Uterus (tissue), 3 donors: ENCODE measurements at regions not wholly inside any gene's neighbourhood (a gene's known extent, or its start where the extent isn't known, plus 50 kb on each side); places are given as distances from the start of the nearest gene placed in this dataset.

Experiments used
- DNase-seq, 2 donors: peaks; one replicate each; pipeline ENCODE4 v3.0.0-alpha.2; 2019 to 2020
- H3K27ac ChIP-seq, 2 donors: fragments of 200-600 bp; sonication (generic); 1 replicate in 1 of 2; 2 replicates in 1 of 2; pipeline ENCODE4 v1.5.1; 2016 to 2018
- H3K27me3 ChIP-seq, 2 donors: fragments of 200-600 bp; sonication (generic); one replicate each; pipeline ENCODE4 v1.5.1; 2018 to 2019; ENCODE audit warnings: control low read depth in 1 of 2
- H3K36me3 ChIP-seq, 2 donors: fragments of 200-600 bp; sonication (generic); one replicate each; pipeline ENCODE4 v1.5.1; 2019; ENCODE audit warnings: control low read depth in 1 of 2
- H3K4me1 ChIP-seq, 2 donors: fragments of 200-600 bp; sonication (generic); one replicate each; pipeline ENCODE4 v1.5.1; 2018 to 2019; ENCODE audit warnings: control low read depth in 1 of 2
- H3K4me3 ChIP-seq, 2 donors: fragments of 200-600 bp; sonication (generic); 1 replicate in 1 of 2; 2 replicates in 1 of 2; pipeline ENCODE4 v1.5.1; 2018 to 2019; ENCODE audit warnings: mild to moderate bottlenecking in 1 of 2
- H3K9me3 ChIP-seq, 2 donors: fragments of 200-600 bp; sonication (generic); one replicate each; pipeline ENCODE4 v1.5.1; 2019; ENCODE audit warnings: control low read depth in 1 of 2
- POLR2A ChIP-seq, 2 donors: fragments of 450-650 bp; IDR thresholded peaks; one replicate each; pipeline ENCODE4 v1.6.1; 2016; ENCODE audit warnings: antibody characterized with exemption in 2 of 2, mild to moderate bottlenecking in 1 of 2, moderate library complexity in 1 of 2
- intact Hi-C: fragments of 100-400 bp; cut with DNase I; formaldehyde crosslinking; loops from one replicate; pipeline ENCODE4 v1.15.1; 2023; ENCODE audit warnings: low total_unique reads
- TF ChIP-seq, protein P1 (sequence below), 4 experiments: fragments of 200-600 bp in 2 of 4; fragments of 450-650 bp in 2 of 4; sonication (generic) in 2 of 4; IDR thresholded peaks; one replicate each; pipeline ENCODE4 v1.5.1; 2016 to 2019; ENCODE audit warnings: antibody characterized with exemption in 4 of 4, mild to moderate bottlenecking in 2 of 4, moderate library complexity in 1 of 4
- donor health status: DM: yes; HTN: yes; CAD: no.

DNA sequence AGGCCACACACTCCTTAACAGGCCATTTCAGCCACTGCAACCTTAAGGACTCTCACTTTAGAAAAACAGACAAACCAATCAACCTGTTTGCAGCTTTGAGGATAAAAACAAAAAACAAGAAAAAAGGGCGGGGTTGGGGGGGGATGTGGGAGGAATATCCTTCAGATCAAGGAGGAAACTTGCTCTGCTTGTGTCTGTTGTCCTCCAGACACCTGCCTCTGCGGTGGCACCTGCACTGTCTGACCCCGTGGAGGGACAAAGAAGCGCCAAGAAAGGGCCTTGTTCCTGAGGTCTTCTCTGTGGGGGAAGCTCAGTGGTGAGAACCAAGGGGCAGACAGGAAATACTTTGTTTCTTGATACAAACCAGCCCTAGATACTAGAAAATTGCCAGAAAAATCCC, 70.5 kb downstream of the POLR2M start:
- Histone ChIP-seq H3K27ac (no peak overlapping the region), H3K4me1 (no peaks in the 10 kb centered on the region), H3K36me3 (no peaks in the 10 kb centered on the region), H3K27me3 (no peaks in the 10 kb centered on the region), H3K9me3 (no peaks in the 10 kb centered on the region), H3K4me3 (no peak overlapping the region)
- no peak for TF ChIP-seq POLR2A (IDR thresholded peaks at IDR 0.05)
- TF ChIP-seq, protein P1, sequence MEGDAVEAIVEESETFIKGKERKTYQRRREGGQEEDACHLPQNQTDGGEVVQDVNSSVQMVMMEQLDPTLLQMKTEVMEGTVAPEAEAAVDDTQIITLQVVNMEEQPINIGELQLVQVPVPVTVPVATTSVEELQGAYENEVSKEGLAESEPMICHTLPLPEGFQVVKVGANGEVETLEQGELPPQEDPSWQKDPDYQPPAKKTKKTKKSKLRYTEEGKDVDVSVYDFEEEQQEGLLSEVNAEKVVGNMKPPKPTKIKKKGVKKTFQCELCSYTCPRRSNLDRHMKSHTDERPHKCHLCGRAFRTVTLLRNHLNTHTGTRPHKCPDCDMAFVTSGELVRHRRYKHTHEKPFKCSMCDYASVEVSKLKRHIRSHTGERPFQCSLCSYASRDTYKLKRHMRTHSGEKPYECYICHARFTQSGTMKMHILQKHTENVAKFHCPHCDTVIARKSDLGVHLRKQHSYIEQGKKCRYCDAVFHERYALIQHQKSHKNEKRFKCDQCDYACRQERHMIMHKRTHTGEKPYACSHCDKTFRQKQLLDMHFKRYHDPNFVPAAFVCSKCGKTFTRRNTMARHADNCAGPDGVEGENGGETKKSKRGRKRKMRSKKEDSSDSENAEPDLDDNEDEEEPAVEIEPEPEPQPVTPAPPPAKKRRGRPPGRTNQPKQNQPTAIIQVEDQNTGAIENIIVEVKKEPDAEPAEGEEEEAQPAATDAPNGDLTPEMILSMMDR (IDR thresholded peaks at IDR 0.05), result no peak
- intact Hi-C loops, result no loop called here
- DNase-seq, result no peak

DNA sequence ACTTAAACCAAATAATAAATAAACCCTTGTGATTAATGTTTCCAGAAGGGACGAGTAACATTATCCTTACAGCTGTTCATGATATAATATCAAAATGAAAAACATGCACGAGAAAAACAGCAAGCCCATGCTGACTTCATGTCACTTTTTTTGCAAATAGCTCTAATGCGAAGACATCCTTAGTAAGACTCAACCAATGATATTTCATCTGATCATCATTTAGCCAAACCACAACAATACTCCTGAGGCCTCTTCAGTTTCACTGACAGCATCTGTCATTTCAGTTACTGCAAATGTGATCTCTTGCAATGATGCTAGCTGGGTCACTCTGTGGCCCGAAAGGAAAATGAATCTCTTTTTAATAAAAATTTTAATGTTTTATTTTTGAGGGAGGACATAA, 74.0 kb downstream of the POLR2M start:
- DNase-seq, result no peak
- no peak for TF ChIP-seq POLR2A (IDR thresholded peaks at IDR 0.05)
- Histone ChIP-seq H3K27me3 (no peaks in the 10 kb centered on the region), H3K9me3 (no peaks in the 10 kb centered on the region), H3K27ac (no peak overlapping the region), H3K36me3 (no peaks in the 10 kb centered on the region), H3K4me1 (no peaks in the 10 kb centered on the region), H3K4me3 (no peak overlapping the region)
- intact Hi-C loops, result no loop called here

DNA sequence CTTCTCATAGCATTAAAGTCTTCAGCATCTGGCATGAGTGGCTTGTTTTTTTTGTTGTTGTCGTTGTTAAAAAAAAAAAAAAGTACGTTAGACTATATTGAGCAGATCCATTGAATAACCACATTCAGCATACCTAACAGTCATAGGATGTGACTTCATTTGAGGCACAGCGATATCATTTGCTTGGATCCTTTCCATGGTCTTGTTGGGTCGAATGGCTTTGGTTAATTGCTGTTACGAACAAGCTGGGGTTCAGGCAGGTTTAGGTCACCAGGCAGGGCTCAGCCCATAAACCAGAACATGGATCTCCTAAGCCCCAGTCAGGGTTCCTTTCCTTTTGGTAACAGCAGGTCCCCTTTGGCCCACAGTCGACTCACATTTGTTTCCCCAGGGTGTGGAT, 76.2 kb downstream of the POLR2M start:
- DNase-seq, result no peak
- no peaks in the 10 kb centered on the region for H3K9me3 ChIP-seq
- no peaks in the 10 kb centered on the region for H3K27me3 ChIP-seq
- H3K4me3 ChIP-seq, result no peak overlapping the region
- H3K4me1 ChIP-seq, result no peaks in the 10 kb centered on the region
- TF ChIP-seq, protein P1 (IDR thresholded peaks at IDR 0.05), result no peak
- TF ChIP-seq POLR2A (IDR thresholded peaks at IDR 0.05), result no peak
- H3K36me3 ChIP-seq, result no peaks in the 10 kb centered on the region
- intact Hi-C loops, result no loop called here
- H3K27ac ChIP-seq, result no peak overlapping the region

DNA sequence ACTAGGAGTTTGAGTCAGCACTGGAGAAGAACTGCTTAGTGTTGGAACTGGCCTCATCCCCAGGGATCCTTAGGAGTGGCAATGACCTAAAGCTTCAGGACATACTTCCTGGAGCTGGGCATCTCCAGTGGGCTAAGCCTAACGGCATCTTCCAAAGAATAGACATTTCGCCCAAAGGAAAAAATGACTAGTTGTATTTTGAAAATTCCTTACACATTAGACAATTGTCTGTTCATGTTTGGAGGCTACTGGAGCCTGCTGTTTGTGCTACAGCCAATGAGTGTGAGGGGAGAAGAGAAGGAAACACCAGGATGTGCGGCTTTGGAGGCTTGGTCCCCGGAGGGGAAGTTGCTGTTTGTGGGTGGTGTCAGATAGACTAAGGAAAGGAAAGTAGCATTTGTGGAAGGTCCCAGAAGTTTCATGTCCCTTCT, 77.6 kb downstream of the POLR2M start:
- Histone ChIP-seq H3K36me3 (no peaks in the 10 kb centered on the region), H3K27ac (peak overlapping the region in 1 of 2 donors; percentile 14), H3K9me3 (no peaks in the 10 kb centered on the region), H3K27me3 (no peaks in the 10 kb centered on the region), H3K4me1 (no peaks in the 10 kb centered on the region), H3K4me3 (no peak overlapping the region)
- no peak for DNase-seq
- TF ChIP-seq POLR2A (IDR thresholded peaks at IDR 0.05), result no peak
- TF ChIP-seq, protein P1 (IDR thresholded peaks at IDR 0.05), result no peak
- intact Hi-C loops, result no loop called here

DNA sequence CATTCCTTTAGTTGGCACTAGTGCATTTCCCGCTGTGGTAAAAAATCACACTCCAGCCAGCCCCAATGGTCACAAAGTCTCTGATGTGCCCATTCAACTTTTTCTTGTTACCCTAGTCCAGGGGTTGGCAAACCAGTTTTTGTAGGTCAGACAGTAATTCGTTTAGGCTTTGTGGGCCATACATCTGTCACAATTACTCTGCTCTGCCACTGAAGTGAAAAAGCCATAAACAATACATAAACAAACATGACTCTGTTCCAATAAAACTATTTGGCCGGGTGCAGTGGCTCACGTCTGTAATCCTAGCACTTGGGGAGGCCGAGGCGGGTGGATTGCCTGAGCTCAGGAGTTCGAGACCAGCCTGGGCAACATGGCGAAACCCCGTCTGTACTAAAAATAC, 78.5 kb downstream of the POLR2M start:
- H3K9me3 ChIP-seq, result no peaks in the 10 kb centered on the region
- no peak overlapping the region for H3K4me3 ChIP-seq
- H3K27ac ChIP-seq, result no peak overlapping the region
- TF ChIP-seq, protein P1 (IDR thresholded peaks at IDR 0.05), result no peak
- TF ChIP-seq POLR2A (IDR thresholded peaks at IDR 0.05), result no peak
- H3K27me3 ChIP-seq, result no peaks in the 10 kb centered on the region
- no peak for DNase-seq
- no peaks in the 10 kb centered on the region for H3K4me1 ChIP-seq
- no peaks in the 10 kb centered on the region for H3K36me3 ChIP-seq
- intact Hi-C loops, result no loop called here

DNA sequence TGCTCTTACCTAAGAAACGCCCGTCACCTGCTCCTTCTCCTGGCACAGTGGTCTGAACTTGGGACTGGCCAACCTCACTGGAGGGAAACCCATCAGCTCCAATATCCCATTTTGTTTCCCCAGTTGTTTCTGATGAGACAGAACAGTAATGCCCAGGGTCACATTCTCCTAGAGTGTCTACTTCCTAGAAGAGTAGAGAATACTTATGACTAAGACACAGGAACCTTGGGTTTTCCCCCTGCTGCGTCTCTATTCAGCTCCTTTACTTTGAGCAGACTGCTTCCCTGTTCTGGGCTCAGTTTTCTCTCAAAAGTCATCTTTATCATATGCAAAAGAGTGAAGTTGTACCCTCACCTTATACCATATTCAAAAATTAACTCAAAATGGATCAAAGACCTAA, 79.4 kb downstream of the POLR2M start:
- Histone ChIP-seq H3K9me3 (no peaks in the 10 kb centered on the region), H3K27ac (no peak overlapping the region), H3K4me3 (no peak overlapping the region), H3K4me1 (no peaks in the 10 kb centered on the region), H3K36me3 (no peaks in the 10 kb centered on the region), H3K27me3 (no peaks in the 10 kb centered on the region)
- intact Hi-C loops, result no loop called here
- no peak for DNase-seq
- no peak for TF ChIP-seq POLR2A (IDR thresholded peaks at IDR 0.05)
- TF ChIP-seq, protein P1 (IDR thresholded peaks at IDR 0.05), result no peak
